Activated CD8-positive, alpha-beta memory T cell treated with anti-CD3 and anti-CD28 coated beads for 4 hours (primary cell): ENCODE measurements at regions not wholly inside any gene's neighbourhood (a gene's known extent, or its start where the extent isn't known, plus 50 kb on each side); places are given as distances from the start of the nearest gene placed in this dataset.
"Not testable (repeated sequence)": the region's sequence is repeated elsewhere in the genome, so short reads cannot be mapped to it uniquely, and the experiment has no call there.

Experiments
- DNase-seq, 2 donors: peaks; one replicate each; pipeline ENCODE4 v3.0.0-alpha.2; 2020; ENCODE audit warnings: low read depth in 2 of 2

DNA sequence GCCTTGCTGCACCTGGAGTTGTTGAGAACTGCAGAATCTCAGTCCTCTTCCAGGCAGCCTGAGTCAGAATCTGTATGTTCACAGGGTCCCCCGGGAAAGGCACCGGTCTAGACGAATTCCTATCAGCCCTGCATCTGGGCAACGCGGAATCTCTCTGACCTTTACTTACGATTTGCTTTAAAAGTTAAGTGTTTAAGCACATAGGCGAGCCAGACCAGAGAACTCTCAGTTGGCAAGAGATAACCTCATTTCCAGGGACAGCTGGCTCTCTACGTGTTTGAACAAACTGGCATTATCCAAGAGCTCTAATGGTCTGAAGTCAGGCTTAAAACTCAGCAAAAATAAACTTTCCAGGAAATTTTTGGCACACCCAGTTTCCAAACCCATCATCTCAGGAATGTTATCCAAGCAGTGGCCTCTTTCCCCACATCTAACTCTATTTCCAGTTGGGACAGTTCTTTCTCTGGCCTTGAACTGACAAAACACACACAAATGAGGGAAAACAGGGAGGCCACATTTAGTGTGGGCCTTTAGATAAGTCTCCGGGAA, 53.4 kb downstream of the HES1 start:
- no peak for DNase-seq

DNA sequence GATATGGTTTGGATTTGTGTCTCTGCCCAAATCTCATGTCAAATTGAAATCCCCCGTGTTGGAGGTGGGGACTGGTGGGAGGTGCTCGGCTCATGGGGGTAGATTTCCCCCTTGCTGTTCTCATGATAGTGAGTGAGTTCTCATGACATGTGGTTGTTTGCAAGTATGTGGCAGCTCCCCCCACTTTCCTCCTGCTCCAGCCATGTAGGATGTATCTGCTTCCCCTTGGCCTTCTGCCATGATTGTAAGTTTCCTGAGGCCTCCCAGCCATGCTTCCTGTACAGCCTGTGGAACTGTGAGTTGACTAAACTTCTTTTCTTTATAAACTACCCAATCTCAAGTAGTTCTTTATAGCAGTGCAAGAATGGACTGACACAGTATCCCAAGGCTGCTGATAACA, 55.9 kb downstream of the HES1 start:
- not testable (repeated sequence) for DNase-seq

DNA sequence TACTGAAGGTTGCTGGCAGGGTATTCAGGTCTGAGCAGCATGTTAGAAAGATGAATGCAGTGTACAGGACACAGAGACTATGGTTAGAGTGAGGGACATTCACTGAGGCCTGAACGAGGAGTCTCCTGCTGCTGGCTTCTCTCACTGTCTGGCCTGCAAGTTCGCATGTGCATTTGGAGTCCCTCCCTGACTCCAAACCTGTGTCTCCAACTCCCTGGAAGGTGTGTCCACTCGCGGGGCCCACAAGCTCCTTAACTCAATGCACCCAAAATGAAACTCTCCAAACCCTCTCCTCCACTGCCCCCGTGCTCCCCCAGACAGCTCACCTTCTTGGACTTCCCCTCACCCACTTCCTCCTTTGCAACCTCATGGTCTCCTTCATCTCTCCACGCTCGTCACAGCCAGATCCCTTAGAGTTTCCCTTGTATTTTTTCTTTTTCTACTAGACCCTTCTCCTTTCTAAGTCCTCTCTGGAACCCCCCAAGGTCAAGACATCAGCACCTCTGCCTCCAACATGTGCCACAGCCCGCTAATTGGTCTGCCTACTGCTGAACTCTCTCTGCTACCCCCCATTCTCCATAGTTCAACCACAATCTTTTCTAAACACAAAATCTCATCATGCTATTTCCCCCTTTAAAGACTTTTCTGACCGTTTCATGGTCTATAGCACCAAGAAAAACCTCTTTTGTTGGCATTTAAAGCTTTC, 58.3 kb downstream of the HES1 start:
- DNase-seq: no peak

GRCh38 chr3:194194757-194195085, 58.8 kb downstream of the HES1 start:
- no peak for DNase-seq

GRCh38 chr3:194195611-194196010, 59.7 kb downstream of the HES1 start:
- no peak for DNase-seq

DNA sequence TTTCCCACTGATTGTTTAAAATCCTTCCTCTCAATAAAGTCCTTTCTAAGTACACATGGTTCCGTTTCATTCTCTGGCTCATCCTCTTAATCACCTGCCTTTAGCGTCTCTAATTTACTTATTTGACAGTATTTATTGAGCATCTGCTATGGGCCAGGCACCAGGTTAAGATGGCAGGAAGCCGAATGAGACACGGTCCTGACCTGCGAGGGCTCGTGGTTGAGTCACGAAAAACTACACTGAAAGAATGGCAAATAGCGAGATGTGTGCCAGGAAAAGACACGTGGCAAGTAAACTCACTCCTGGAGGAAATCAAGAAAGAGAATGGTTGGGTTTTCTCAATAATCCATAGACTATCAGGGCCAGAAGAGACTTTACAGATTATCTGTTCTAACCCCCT, 60.9 kb downstream of the HES1 start:
- DNase-seq: no peak

DNA sequence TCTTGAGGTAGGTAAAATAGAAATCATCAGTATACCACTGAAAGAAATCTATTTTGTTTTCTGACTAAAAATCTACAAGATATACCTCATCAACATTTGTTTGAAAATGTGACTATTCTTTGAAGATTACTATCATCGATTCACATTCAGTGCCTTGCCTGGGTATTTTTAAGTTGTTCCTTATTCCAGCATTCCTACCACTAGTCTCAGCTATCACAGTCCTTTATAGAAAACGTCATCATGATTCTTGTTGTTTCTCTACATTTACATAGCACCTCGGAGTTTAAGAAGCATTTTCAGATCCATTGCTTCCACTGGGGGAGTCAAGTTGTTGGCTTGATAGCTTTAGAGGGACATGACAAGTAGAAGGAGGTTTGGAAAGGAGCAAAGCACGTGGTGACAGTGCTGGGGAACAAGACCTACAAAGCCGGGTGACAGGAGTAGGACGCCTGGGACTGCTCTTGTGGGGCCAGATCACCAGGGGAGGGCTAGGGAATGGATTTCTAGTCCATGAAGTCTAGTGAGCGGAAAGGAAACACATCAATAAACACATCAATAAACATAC, 61.5 kb downstream of the HES1 start:
- DNase-seq: no peak

DNA sequence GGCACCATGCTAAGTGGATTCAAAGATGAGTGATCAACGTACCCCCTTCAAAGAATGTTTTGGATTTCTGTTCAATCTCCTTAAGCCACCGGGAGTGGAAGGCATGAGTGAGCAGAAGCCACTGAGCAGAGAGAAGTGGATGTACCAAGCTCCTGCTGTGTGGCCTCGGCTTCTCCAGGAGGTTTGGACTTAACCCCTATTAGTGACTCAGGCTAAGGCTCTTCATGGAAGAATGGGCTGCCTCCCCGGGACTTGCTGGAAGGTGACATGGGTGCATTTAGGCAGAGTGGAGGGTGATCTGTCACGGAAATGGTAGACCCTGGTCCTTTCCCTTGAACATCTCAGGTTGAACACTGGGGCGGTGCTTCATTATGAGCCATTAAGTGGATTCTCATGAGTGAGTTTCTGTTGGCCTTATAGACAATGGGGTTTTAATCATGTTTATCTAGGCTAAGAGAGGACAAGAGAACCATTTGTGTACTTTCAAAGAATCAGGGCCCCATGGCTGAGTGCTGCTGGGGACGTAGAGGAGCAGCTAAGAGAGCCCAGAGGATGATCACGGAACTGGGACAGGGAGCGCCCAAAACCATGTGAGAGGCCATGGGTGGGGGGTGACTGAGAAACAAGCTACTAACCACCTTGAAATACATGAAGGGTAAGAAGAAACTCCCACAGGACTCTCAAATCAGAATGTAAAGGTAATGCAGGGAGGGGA, 62.2 kb downstream of the HES1 start:
- DNase-seq: no peak

DNA sequence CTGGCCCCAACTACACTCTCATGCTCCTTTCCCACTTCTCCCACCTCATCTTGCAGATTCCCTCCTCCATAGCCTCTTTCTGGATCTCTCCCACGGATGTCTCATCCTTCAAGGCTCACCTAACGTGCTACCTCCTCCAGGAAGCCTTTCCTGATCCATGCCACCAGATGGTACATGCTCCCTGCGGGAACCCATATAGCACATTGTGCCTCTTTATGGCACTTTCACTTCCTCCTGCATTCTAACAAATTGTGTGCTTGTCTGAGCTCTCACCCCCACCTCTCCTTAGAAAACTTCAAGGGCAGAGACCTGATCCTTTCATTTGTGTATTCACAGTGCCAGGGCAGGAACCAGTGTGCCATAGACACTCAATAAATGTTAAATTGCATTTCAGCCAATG, 63.0 kb downstream of the HES1 start:
- DNase-seq: no peak

- no peak for DNase-seq
Measured at GRCh38 chr3:194200422-194201081, 64.6 kb downstream of the HES1 start.

DNA sequence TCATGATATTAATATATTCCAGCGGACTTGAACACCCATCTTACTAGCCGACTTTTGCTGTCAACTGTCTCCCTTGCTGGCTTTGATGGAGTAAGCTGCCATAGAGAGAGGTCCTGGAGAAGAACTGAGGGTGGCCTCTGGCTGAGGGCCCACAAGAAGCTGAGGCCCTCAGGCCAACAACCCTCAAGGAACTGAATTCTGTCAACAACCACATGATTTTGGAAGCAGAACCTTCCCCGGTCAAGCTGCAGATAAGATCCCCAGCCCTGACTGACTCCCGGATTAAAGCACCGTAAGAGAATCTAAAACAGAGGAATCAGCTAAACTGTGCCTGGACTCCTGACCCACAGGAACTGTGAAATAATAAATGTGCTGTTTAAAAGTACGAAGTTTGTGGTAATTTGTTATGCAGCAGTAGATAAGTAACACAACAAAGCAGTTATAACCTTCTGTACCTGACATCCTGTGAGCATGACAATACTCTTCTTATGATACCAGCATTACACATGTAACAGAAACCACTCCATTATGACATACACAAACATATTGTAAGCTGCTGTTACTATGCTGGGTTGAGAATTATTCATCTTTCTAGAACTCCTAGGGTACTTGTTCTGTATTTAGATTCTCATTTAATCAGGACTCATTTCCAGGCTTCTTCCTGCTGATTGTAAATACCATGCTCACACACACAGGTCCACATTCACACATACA, 66.2 kb downstream of the HES1 start:
- no peak for DNase-seq

DNA sequence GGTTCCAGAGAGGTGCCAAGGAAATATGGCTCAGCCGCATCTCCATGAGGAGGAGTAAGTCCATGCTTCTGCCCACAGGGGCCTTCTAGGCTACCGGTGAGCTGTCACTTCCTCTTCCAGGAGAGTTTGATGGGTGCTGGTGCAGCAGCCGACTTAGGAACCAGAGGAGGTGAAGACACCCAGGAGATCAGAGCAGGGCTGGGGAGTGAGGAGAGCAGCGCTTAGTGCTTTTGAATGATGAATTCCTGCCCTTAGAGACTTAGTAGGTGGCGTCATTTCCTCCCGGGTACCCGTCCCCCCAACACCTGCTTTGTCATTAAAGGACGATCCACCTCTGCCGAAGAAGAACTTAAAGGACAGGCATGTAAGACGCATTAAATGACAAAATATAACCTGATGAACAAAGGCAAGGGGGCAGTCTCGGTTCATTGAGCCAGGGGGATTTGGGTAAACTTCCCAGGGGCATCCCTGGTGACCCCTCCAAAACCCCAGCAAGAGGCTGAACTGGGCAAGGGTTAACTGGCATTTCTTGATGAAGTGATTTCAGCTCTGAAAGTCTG, 67.6 kb downstream of the HES1 start:
- peak in 1 of 2 donors; percentile 6 for DNase-seq

DNA sequence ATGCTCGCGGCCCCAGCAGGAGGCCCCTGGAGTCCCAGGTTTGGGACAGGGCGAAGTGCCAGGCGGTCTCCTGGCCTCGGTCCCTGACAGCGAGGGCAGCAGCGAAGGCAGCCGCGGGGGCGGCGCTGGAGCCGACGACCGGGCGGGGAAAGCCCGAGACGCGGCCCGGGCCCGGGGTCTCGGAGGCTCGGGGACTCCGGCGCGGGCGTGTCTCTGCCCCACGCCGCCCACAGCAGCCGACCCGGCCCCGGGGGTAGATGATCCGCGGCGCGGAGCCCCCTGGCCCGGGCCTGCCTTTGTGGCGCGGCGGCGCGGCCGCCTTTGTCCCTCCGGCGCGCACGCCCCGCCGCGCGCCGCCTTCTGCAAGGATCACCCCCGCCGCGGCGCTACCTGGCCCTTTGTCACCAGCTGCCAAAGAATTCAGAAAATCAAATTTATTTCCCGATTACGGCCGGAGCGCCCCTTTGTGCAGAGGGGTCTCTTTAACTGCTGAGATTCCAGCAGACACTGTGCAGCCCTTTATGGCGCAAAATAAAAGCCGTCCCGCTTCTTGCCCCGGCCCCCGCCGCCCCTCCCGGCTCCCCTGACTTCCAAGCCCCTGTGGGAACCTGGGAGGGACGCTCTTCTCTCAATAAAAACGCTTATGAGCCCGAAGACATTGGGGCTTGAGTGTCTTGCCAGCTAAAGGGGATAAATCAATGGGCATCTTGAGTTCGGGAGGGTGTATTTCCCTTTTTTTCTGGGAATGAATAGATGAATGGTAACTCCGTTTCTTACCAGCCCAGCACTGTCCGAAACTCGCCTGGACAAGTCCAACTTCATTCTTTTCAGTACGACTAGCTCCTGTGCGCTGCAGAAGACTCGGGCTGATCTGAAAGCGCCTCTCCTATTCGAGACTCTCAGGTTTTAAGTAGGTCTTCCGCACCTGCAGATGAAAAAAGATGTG, 68.4 kb downstream of the HES1 start:
- no peak for DNase-seq

DNA sequence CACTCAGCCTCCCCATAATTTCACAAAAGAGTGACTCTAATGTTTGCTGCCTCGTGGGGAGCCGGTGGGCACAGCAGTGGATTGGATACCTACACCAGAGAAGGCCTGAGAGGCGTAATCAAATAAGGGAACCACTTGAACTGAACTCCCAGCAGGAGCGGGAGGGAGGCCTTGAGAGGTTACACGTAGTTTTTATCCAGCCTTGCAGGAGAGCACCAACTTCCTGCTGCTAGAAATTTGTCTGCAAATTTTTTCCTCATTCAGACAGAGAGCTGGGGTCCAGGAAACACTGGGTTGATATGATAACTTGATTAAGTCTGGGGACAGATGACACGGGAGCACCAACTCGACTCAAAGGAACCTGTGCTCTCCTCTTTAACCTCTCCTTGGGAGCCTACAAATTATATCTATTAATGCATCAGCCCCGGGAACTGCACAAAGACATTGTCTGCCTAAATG, 69.8 kb downstream of the HES1 start:
- DNase-seq: no peak

GRCh38 chr3:194206320-194206719, 70.4 kb downstream of the HES1 start:
- DNase-seq: no peak

DNA sequence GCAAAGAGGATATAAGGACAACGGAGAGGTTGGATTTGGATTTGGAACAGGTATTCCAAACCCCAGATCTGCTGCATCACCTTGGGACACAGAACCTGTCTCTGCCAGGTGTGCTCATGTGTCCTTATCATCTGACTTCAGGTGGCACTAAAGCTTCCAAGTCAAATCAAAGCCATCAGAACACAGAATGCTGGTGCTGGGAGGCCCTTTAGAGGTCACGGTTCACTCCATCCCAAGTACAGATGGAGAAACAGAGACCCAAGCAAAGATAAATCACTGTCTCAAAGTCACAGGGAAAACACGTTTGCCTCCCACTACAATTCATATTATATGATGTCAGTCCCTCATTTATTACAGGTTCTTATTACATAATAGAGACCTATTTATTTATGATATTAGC, 72.8 kb downstream of the HES1 start:
- no peak for DNase-seq

DNA sequence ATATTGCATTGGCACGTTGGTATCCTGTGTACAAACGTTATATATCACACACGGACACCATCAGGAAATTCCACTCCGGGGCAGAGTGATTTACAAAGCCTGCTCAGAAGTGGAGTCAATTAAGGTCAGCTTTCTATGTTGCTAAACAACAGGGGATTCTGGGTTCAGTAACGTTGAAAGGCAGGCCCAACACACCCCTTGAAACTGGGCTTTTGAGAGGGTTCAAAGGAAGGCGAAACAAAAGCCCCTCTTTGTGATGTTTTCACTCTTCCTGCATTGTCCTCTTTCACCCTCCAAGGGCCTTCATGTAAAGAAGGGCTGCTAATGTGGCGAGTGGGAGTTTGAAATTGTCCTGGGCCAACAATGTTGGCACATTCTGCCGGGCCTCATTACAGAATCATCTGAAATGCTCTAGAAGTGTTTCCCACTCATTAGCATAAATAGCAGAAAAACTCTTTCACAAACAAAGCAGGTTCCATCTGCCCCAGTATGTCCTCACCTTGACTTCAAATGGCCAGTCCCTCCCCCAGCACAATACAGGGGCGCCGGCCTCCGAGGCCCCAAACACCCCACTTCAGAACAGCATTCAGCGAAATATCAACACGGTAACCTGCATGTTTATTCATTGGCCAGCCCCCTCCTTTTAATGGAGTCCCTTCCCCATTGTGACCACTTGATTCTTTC, 76.4 kb downstream of the HES1 start:
- DNase-seq: no peak

- no peak for DNase-seq
Measured at GRCh38 chr3:194212845-194213331, 76.9 kb downstream of the HES1 start.

- DNase-seq: no peak
Measured at GRCh38 chr3:194215392-194215791, 79.4 kb downstream of the HES1 start.
